BJ (cell line): ENCODE measurements at regions not wholly inside any gene's neighbourhood (a gene's known extent, or its start where the extent isn't known, plus 50 kb on each side); places are given as distances from the start of the nearest gene placed in this dataset.

ENCODE experiments used
- CTCF ChIA-PET: fragments of 350-600 bp; formaldehyde crosslinking; extraction: SDS; loops from one replicate; lab custom pipeline; 2021; ENCODE audit warnings: antibody characterized with exemption, inconsistent platforms; lab: Yijun Ruan, JAX
- POLR2A ChIA-PET: fragments of 300-600 bp; sonication (Branson Sonifier 250); formaldehyde crosslinking; extraction: SDS; loops from one replicate; lab custom pipeline; 2021; ENCODE audit warnings: antibody characterized with exemption; lab: Charles Lee
- DNase-seq: peaks from one replicate; pipeline ENCODE4 v3.0.0-alpha.2; 2011; ENCODE audit warnings: low read depth
- H3K27me3 ChIP-seq: 2 replicates; pipeline ENCODE4 v1.6.0; 2011; ENCODE audit warnings: low read length; ENCODE audit not compliant: control insufficient read depth, insufficient read depth
- H3K36me3 ChIP-seq: 2 replicates; pipeline ENCODE4 v1.5.1; 2011; ENCODE audit warnings: low read length; ENCODE audit not compliant: control insufficient read depth, insufficient read depth
- H3K4me3 ChIP-seq: 2 replicates; pipeline ENCODE4 v1.5.1; 2011; ENCODE audit warnings: low read depth, mild to moderate bottlenecking, control low read depth, low read length
- CTCF ChIP-seq: IDR thresholded peaks from 2 replicates; pipeline ENCODE4 v1.5.1; 2011; ENCODE audit warnings: low read depth, mild to moderate bottlenecking, control low read depth, inconsistent platforms, low read length, moderate library complexity; ENCODE audit not compliant: insufficient read depth

- TF ChIP-seq CTCF = no peak
- no peak for DNase-seq
- no peaks in the 10 kb centered on the region for H3K27me3 ChIP-seq
- ChIA-PET POLR2A (no interaction called here), CTCF (no interaction called here)
- no peak overlapping the region for H3K4me3 ChIP-seq
- no peaks in the 10 kb centered on the region for H3K36me3 ChIP-seq
Observed at GRCh38 chr5:4906786-4907185, 233.3 kb upstream of the ADAMTS16 start.

- CTCF ChIA-PET = no interaction called here
- Histone ChIP-seq H3K4me3 (no peak overlapping the region), H3K27me3 (no peaks in the 10 kb centered on the region), H3K36me3 (no peaks in the 10 kb centered on the region)
- POLR2A ChIA-PET = no interaction called here
- no peak for TF ChIP-seq CTCF
- no peak for DNase-seq
Observed at GRCh38 chr5:4907571-4907970, 232.6 kb upstream of the ADAMTS16 start.

- no peak for DNase-seq
- ChIA-PET POLR2A (no interaction called here), CTCF (no interaction called here)
- no peak for TF ChIP-seq CTCF
- no peaks in the 10 kb centered on the region for H3K27me3 ChIP-seq
- H3K36me3 ChIP-seq = no peaks in the 10 kb centered on the region
- no peak overlapping the region for H3K4me3 ChIP-seq
Observed at GRCh38 chr5:4909086-4909485, 231.0 kb upstream of the ADAMTS16 start.

GRCh38 chr5:4911646-4912403, 228.3 kb upstream of the ADAMTS16 start:
- no peak for TF ChIP-seq CTCF
- no peak for DNase-seq
- Histone ChIP-seq H3K4me3 (no peak overlapping the region), H3K27me3 (no peaks in the 10 kb centered on the region), H3K36me3 (no peaks in the 10 kb centered on the region)
- POLR2A ChIA-PET = no interaction called here
- CTCF ChIA-PET = no interaction called here

- ChIA-PET CTCF (interaction anchor here (1.2 kb wide), 1 partner anchor 20 kb away, joined by 3 read pairs; no protein-coding TSS in a partner anchor), POLR2A (no interaction called here)
- no peak overlapping the region for H3K4me3 ChIP-seq
- no peaks in the 10 kb centered on the region for H3K27me3 ChIP-seq
- H3K36me3 ChIP-seq = no peaks in the 10 kb centered on the region
- DNase-seq = no peak
- no peak for TF ChIP-seq CTCF
Observed at GRCh38 chr5:4921929-4922328, 218.2 kb upstream of the ADAMTS16 start.
